ENCODE measurements at regions not wholly inside any gene's neighbourhood (a gene's known extent, or its start where the extent isn't known, plus 50 kb on each side); places are given as distances from the start of the nearest gene placed in this dataset.

- TF ChIP-seq HMGA2 (CRISPR knock-in tag; IDR thresholded peaks at IDR 0.05): peak; percentile 95
- no peak for TF ChIP-seq ZNF671 (CRISPR knock-in tag; IDR thresholded peaks at IDR 0.05)
- DNase-seq (ENCODE audit: low spot score): no peak
- Mint-ChIP-seq H3K9me3 (peaks cover 12% of the 10 kb centered on the region), H3K27me3 (ENCODE audit: low read depth) (no peaks in the 10 kb centered on the region), H3K27ac (no peak overlapping the region), H3K4me3 (no peak overlapping the region), H3K36me3 (no peaks in the 10 kb centered on the region), H3K4me1 (peaks cover 12% of the 10 kb centered on the region)
- ATAC-seq: no peak
- CTCF ChIA-PET: no interaction called here
- POLR2A ChIA-PET: no interaction called here
These were observed 136.4 kb downstream of the TBXT start for GRCh38 chr6:166031275-166031674.

DNA sequence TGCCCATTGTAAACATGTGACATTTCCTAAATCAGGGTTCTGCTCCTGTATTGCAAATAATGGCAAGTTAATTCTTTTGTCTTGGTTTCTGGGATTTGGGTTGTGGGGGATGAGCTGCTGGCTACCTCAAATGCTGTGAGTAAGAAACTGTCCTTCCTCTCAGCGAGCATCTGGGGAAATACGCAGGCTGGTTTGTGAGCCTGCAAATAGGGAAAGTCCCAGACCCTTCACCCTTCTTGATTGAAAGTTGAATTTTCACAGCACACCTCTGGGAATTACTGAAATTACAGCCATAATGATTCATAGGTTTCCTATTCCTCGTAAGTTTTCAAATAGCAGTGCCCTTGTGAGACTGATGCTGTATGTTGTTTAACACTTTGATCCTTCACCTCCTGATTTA, 138.1 kb downstream of the TBXT start:
- Mint-ChIP-seq H3K4me1 (peaks cover 12% of the 10 kb centered on the region), H3K27ac (no peak overlapping the region), H3K9me3 (peaks cover 6% of the 10 kb centered on the region), H3K36me3 (no peaks in the 10 kb centered on the region), H3K27me3 (ENCODE audit: low read depth) (no peaks in the 10 kb centered on the region; the same call in 1 of the 2 replicates), H3K4me3 (no peak overlapping the region)
- TF ChIP-seq NFE2L1 (CRISPR knock-in tag; IDR thresholded peaks at IDR 0.05) (no peak), PREB (CRISPR knock-in tag; IDR thresholded peaks at IDR 0.05; ENCODE audit: borderline replicate concordance) (no peak), ZNF121 (CRISPR knock-in tag; IDR thresholded peaks at IDR 0.05) (no peak)
- ChIA-PET POLR2A (no interaction called here), CTCF (interaction anchor here (1.0 kb wide), 1 partner anchor 68 kb away, joined by 3 read pairs; no protein-coding TSS in a partner anchor)
- ATAC-seq: no peak
- no peak for DNase-seq (ENCODE audit: low spot score)

- TF ChIP-seq ZNF263 (CRISPR knock-in tag; IDR thresholded peaks at IDR 0.05; ENCODE audit: low read depth) (no peak), FOXP1 (CRISPR knock-in tag; IDR thresholded peaks at IDR 0.05; ENCODE audit: borderline replicate concordance) (no peak), ARID4B (CRISPR knock-in tag; IDR thresholded peaks at IDR 0.05; ENCODE audit: borderline replicate concordance) (no peak)
- Mint-ChIP-seq H3K27me3 (ENCODE audit: low read depth) (no peaks in the 10 kb centered on the region; the same call in 1 of the 2 replicates), H3K27ac (no peak overlapping the region), H3K4me3 (no peak overlapping the region), H3K36me3 (no peaks in the 10 kb centered on the region), H3K9me3 (no peaks in the 10 kb centered on the region), H3K4me1 (peaks cover 9% of the 10 kb centered on the region)
- DNase-seq (ENCODE audit: low spot score) (no peak), ATAC-seq (no peak)
- POLR2A ChIA-PET: no interaction called here
- CTCF ChIA-PET: no interaction called here
These were observed 139.9 kb downstream of the TBXT start for GRCh38 chr6:166027761-166028160.

DNA sequence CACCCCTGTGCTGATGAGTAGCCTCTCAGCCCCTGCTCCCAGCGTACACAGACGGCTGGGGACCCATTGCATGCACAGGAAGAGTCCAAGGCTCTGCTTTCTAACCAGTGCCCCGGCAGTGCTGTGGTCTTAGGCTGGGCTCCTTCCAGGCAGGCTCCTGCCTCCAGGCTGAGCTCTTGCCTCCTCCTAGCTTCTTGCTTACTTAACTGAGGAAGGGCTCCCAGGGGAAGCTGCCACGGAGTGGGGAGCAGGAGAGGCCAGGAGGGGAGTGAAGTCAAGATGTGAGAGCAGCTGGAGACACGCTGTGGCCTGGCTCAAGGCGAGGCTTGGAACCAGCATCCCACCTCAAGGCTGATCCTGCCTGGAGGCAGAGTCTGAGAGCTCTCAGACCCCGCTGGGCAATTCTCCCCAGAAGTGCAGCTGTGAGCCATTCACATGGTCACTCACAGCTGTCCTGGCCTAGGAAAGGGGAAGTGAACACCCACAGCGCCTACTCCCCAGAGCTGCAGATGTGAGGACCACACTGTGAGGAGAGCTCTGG, 141.0 kb downstream of the TBXT start:
- Mint-ChIP-seq H3K27ac (no peak overlapping the region), H3K9me3 (no peaks in the 10 kb centered on the region), H3K36me3 (no peaks in the 10 kb centered on the region), H3K4me3 (no peak overlapping the region), H3K4me1 (peaks cover under 1% of the 10 kb centered on the region), H3K27me3 (ENCODE audit: low read depth) (no peaks in the 10 kb centered on the region; the same call in 1 of the 2 replicates)
- POLR2A ChIA-PET: no interaction called here
- CTCF ChIA-PET: interaction anchor here (0.8 kb wide), 1 partner anchor 20 kb away, joined by 6 read pairs; no protein-coding TSS in a partner anchor
- DNase-seq (ENCODE audit: low spot score) (no peak), ATAC-seq (peak; percentile 41)
- TF ChIP-seq, protein P1, sequence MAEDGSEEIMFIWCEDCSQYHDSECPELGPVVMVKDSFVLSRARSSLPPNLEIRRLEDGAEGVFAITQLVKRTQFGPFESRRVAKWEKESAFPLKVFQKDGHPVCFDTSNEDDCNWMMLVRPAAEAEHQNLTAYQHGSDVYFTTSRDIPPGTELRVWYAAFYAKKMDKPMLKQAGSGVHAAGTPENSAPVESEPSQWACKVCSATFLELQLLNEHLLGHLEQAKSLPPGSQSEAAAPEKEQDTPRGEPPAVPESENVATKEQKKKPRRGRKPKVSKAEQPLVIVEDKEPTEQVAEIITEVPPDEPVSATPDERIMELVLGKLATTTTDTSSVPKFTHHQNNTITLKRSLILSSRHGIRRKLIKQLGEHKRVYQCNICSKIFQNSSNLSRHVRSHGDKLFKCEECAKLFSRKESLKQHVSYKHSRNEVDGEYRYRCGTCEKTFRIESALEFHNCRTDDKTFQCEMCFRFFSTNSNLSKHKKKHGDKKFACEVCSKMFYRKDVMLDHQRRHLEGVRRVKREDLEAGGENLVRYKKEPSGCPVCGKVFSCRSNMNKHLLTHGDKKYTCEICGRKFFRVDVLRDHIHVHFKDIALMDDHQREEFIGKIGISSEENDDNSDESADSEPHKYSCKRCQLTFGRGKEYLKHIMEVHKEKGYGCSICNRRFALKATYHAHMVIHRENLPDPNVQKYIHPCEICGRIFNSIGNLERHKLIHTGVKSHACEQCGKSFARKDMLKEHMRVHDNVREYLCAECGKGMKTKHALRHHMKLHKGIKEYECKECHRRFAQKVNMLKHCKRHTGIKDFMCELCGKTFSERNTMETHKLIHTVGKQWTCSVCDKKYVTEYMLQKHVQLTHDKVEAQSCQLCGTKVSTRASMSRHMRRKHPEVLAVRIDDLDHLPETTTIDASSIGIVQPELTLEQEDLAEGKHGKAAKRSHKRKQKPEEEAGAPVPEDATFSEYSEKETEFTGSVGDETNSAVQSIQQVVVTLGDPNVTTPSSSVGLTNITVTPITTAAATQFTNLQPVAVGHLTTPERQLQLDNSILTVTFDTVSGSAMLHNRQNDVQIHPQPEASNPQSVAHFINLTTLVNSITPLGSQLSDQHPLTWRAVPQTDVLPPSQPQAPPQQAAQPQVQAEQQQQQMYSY (CRISPR knock-in tag; IDR thresholded peaks at IDR 0.05): no peak
- no peak for TF ChIP-seq CTCF (IDR thresholded peaks at IDR 0.05)
- TF ChIP-seq ATF1 (CRISPR knock-in tag; IDR thresholded peaks at IDR 0.05): no peak
- no peak for TF ChIP-seq NFE2L1 (CRISPR knock-in tag; IDR thresholded peaks at IDR 0.05)
- TF ChIP-seq, protein P2, sequence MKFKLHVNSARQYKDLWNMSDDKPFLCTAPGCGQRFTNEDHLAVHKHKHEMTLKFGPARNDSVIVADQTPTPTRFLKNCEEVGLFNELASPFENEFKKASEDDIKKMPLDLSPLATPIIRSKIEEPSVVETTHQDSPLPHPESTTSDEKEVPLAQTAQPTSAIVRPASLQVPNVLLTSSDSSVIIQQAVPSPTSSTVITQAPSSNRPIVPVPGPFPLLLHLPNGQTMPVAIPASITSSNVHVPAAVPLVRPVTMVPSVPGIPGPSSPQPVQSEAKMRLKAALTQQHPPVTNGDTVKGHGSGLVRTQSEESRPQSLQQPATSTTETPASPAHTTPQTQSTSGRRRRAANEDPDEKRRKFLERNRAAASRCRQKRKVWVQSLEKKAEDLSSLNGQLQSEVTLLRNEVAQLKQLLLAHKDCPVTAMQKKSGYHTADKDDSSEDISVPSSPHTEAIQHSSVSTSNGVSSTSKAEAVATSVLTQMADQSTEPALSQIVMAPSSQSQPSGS (CRISPR knock-in tag; IDR thresholded peaks at IDR 0.05; ENCODE audit: borderline replicate concordance, low read depth): no peak
- no peak for TF ChIP-seq EMX1 (CRISPR knock-in tag; IDR thresholded peaks at IDR 0.05)
- no peak for TF ChIP-seq ZNF416 (CRISPR knock-in tag; IDR thresholded peaks at IDR 0.05)
- no peak for TF ChIP-seq E2F4 (CRISPR knock-in tag; IDR thresholded peaks at IDR 0.05; ENCODE audit: borderline replicate concordance, low read depth)
